ENCODE measurements at regions not wholly inside any gene's neighbourhood (a gene's known extent, or its start where the extent isn't known, plus 50 kb on each side); places are given as distances from the start of the nearest gene placed in this dataset.

DNA sequence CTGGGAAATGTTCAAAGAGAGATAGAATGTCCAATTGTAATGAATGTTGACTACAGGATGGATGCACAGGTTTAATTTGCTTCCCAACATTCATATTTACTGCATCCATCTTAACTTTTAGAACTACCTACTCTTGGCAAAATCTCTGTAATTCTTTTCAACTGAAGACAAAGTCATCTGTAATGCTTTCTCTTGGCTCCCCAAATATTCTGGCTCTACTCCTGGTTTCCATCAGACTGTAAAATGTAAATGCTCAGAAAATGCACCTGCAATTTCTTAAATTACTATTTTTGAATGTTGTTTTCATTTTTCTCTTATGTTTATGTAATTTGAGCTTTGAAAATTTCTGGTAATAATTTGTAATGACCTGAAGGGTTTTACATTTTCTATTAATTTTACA lies 480.8 kb upstream of the IMPG1 start:
- Histone ChIP-seq H3K27me3 (ENCODE audit: insufficient read depth, low read length, poor library complexity, severe bottlenecking) (no peaks in the 10 kb centered on the region), H3K4me3 (ENCODE audit: low read length, poor library complexity, severe bottlenecking) (no peak overlapping the region), H3K9ac (ENCODE audit: low read depth, low read length, poor library complexity, severe bottlenecking) (no peak overlapping the region), H3K4me1 (ENCODE audit: insufficient read depth, low read length, poor library complexity, severe bottlenecking) (no peaks in the 10 kb centered on the region), H3K79me2 (ENCODE audit: insufficient read depth, low read length) (no peaks in the 10 kb centered on the region), H3K4me2 (ENCODE audit: low read depth, low read length, poor library complexity, severe bottlenecking) (no peak overlapping the region), H2AFZ (ENCODE audit: low read length) (no peak overlapping the region), H3K36me3 (ENCODE audit: insufficient read depth, low read length) (no peaks in the 10 kb centered on the region), H3K9me3 (ENCODE audit: insufficient read depth, low read depth, low read length) (no peaks in the 10 kb centered on the region), H4K20me1 (ENCODE audit: insufficient read depth, low read length, poor library complexity, severe bottlenecking) (no peaks in the 10 kb centered on the region), H3K9me2 (replicated peaks; ENCODE audit: low read depth, low read length) (no peaks in the 10 kb centered on the region), H3F3A (ENCODE audit: low read depth) (no peaks in the 10 kb centered on the region)
- no peak for TF ChIP-seq EZH2phosphoT487 (IDR thresholded peaks at IDR 0.05; ENCODE audit: borderline replicate concordance)
- TF ChIP-seq, protein P1, sequence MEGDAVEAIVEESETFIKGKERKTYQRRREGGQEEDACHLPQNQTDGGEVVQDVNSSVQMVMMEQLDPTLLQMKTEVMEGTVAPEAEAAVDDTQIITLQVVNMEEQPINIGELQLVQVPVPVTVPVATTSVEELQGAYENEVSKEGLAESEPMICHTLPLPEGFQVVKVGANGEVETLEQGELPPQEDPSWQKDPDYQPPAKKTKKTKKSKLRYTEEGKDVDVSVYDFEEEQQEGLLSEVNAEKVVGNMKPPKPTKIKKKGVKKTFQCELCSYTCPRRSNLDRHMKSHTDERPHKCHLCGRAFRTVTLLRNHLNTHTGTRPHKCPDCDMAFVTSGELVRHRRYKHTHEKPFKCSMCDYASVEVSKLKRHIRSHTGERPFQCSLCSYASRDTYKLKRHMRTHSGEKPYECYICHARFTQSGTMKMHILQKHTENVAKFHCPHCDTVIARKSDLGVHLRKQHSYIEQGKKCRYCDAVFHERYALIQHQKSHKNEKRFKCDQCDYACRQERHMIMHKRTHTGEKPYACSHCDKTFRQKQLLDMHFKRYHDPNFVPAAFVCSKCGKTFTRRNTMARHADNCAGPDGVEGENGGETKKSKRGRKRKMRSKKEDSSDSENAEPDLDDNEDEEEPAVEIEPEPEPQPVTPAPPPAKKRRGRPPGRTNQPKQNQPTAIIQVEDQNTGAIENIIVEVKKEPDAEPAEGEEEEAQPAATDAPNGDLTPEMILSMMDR (conservative IDR thresholded peaks at IDR 0.05; ENCODE audit: low read length) = no peak

DNA sequence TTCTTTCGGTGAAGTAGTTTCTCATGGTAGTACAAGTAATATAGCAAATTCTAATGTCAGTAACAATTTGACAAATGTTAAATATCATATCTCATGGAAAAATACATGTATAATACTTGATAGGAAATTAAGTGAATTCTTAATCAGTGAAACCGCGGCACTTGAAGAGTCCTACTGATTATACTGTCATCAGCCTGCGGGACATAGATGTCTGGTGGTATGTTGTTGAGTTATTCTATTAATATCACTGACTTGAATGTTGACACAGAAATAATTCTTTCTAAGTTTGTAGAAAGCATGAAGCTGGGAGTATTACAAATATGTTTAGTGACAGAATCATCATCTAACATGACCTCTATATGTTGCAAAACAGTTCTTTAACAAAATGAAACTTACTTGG lies 479.8 kb upstream of the IMPG1 start:
- H3K4me2 ChIP-seq (ENCODE audit: low read depth, low read length, poor library complexity, severe bottlenecking) = no peak overlapping the region
- no peaks in the 10 kb centered on the region for H3K9me2 ChIP-seq (replicated peaks; ENCODE audit: low read depth, low read length)
- H3K4me3 ChIP-seq (ENCODE audit: low read length, poor library complexity, severe bottlenecking) = no peak overlapping the region
- H3F3A ChIP-seq (ENCODE audit: low read depth) = no peaks in the 10 kb centered on the region
- no peaks in the 10 kb centered on the region for H4K20me1 ChIP-seq (ENCODE audit: insufficient read depth, low read length, poor library complexity, severe bottlenecking)
- H3K9me3 ChIP-seq (ENCODE audit: insufficient read depth, low read depth, low read length) = no peaks in the 10 kb centered on the region
- H3K27me3 ChIP-seq (ENCODE audit: insufficient read depth, low read length, poor library complexity, severe bottlenecking) = no peaks in the 10 kb centered on the region
- TF ChIP-seq EZH2phosphoT487 (IDR thresholded peaks at IDR 0.05; ENCODE audit: borderline replicate concordance) = no peak
- TF ChIP-seq, protein P1 (conservative IDR thresholded peaks at IDR 0.05; ENCODE audit: low read length) = no peak
- H3K79me2 ChIP-seq (ENCODE audit: insufficient read depth, low read length) = no peaks in the 10 kb centered on the region
- no peaks in the 10 kb centered on the region for H3K36me3 ChIP-seq (ENCODE audit: insufficient read depth, low read length)
- H3K9ac ChIP-seq (ENCODE audit: low read depth, low read length, poor library complexity, severe bottlenecking) = no peak overlapping the region
- no peak overlapping the region for H2AFZ ChIP-seq (ENCODE audit: low read length)
- H3K4me1 ChIP-seq (ENCODE audit: insufficient read depth, low read length, poor library complexity, severe bottlenecking) = no peaks in the 10 kb centered on the region

DNA sequence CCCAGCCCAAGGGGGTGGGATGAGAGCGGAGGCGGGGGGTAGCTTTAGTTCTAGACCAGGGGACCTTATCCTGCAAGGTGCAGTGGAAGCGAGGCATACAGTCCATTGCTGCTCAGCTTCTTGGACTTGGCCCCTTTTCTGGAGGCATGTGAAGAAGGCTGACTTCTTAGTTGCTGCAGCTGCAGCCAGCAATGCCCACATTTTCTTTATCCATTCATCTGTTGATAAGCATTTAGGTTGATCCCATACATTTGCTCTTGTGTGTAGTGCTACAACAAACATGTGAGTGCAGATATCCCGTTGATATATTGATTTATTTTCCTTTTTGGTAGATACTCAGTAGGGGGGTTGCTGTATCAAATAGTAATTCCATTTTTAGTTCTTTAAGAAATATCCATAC lies 461.2 kb upstream of the IMPG1 start:
- Histone ChIP-seq H3F3A (ENCODE audit: low read depth) (no peaks in the 10 kb centered on the region), H3K36me3 (ENCODE audit: insufficient read depth, low read length) (no peaks in the 10 kb centered on the region), H3K9me3 (ENCODE audit: insufficient read depth, low read depth, low read length) (no peaks in the 10 kb centered on the region), H3K4me1 (ENCODE audit: insufficient read depth, low read length, poor library complexity, severe bottlenecking) (no peaks in the 10 kb centered on the region), H3K4me3 (ENCODE audit: low read length, poor library complexity, severe bottlenecking) (no peak overlapping the region), H3K79me2 (ENCODE audit: insufficient read depth, low read length) (no peaks in the 10 kb centered on the region), H3K27me3 (ENCODE audit: insufficient read depth, low read length, poor library complexity, severe bottlenecking) (no peaks in the 10 kb centered on the region), H3K9me2 (replicated peaks; ENCODE audit: low read depth, low read length) (no peaks in the 10 kb centered on the region), H2AFZ (ENCODE audit: low read length) (no peak overlapping the region), H3K4me2 (ENCODE audit: low read depth, low read length, poor library complexity, severe bottlenecking) (no peak overlapping the region), H4K20me1 (ENCODE audit: insufficient read depth, low read length, poor library complexity, severe bottlenecking) (no peaks in the 10 kb centered on the region), H3K9ac (ENCODE audit: low read depth, low read length, poor library complexity, severe bottlenecking) (no peak overlapping the region)
- no peak for TF ChIP-seq EZH2phosphoT487 (IDR thresholded peaks at IDR 0.05; ENCODE audit: borderline replicate concordance)
- TF ChIP-seq, protein P1 (conservative IDR thresholded peaks at IDR 0.05; ENCODE audit: low read length) = no peak
